Muscle layer of duodenum (tissue), 2 donors: ENCODE measurements at regions not wholly inside any gene's neighbourhood (a gene's known extent, or its start where the extent isn't known, plus 50 kb on each side); places are given as distances from the start of the nearest gene placed in this dataset.
A peak's percentile ranks its signal among the peaks of the same experiment; 100 is the strongest.

Source experiments
- H3K27ac ChIP-seq: one replicate; pipeline ENCODE4 v1.7.0; 2013; ENCODE audit warnings: mild to moderate bottlenecking, low read length
- H3K27me3 ChIP-seq: one replicate; pipeline ENCODE4 v1.7.0; 2013; ENCODE audit warnings: low read depth, mild to moderate bottlenecking, control low read depth, low read length
- H3K36me3 ChIP-seq, 2 donors: one replicate each; pipeline ENCODE4 v1.7.0; 2013; ENCODE audit warnings: low read length in 2 of 2, control low read depth in 1 of 2, mild to moderate bottlenecking in 1 of 2; ENCODE audit not compliant: insufficient read depth in 2 of 2, control insufficient read depth in 1 of 2
- H3K4me1 ChIP-seq, 2 donors: one replicate each; pipeline ENCODE4 v1.7.0; 2013; ENCODE audit warnings: low read length in 2 of 2, mild to moderate bottlenecking in 2 of 2, control low read depth in 1 of 2, moderate library complexity in 1 of 2; ENCODE audit not compliant: insufficient read depth in 2 of 2, control insufficient read depth in 1 of 2
- H3K4me3 ChIP-seq, 2 donors: one replicate each; pipeline ENCODE4 v1.7.0; 2013; ENCODE audit warnings: low read length in 2 of 2, low read depth in 1 of 2, mild to moderate bottlenecking in 1 of 2
- H3K9me3 ChIP-seq, 2 donors: one replicate each; pipeline ENCODE4 v1.7.0; 2013; ENCODE audit warnings: low read length in 2 of 2, control low read depth in 1 of 2, mild to moderate bottlenecking in 1 of 2; ENCODE audit not compliant: control insufficient read depth in 1 of 2
- donor health status: healthy.

GRCh38 chr3:102068736-102069135 is 219.4 kb downstream of the NFKBIZ start:
- Histone ChIP-seq H3K9me3 (no peaks in the 10 kb centered on the region), H3K36me3 (peaks cover 0 to 4% of the 10 kb centered on the region in 2 donors), H3K4me3 (no peak overlapping the region), H3K27ac (no peak overlapping the region), H3K27me3 (no peaks in the 10 kb centered on the region), H3K4me1 (no peaks in the 10 kb centered on the region)

- no peak overlapping the region for H3K27ac ChIP-seq
- peaks cover 0 to 4% of the 10 kb centered on the region in 2 donors for H3K36me3 ChIP-seq
Observed at GRCh38 chr3:102069211-102069662, 219.9 kb downstream of the NFKBIZ start.

GRCh38 chr3:102074946-102075345 is 225.6 kb downstream of the NFKBIZ start:
- H3K36me3 ChIP-seq, result no peaks in the 10 kb centered on the region
- no peaks in the 10 kb centered on the region for H3K27me3 ChIP-seq
- H3K4me1 ChIP-seq, result no peaks in the 10 kb centered on the region
- H3K27ac ChIP-seq, result no peak overlapping the region
- no peaks in the 10 kb centered on the region for H3K9me3 ChIP-seq
- H3K4me3 ChIP-seq, result no peak overlapping the region

More at GRCh38 chr3:102069211-102069662, 219.9 kb downstream of the NFKBIZ start:
- Histone ChIP-seq H3K27me3 (no peaks in the 10 kb centered on the region), H3K4me1 (no peaks in the 10 kb centered on the region), H3K4me3 (no peak overlapping the region), H3K9me3 (no peaks in the 10 kb centered on the region)

GRCh38 chr3:102078401-102078800 is 229.1 kb downstream of the NFKBIZ start:
- Histone ChIP-seq H3K27me3 (no peaks in the 10 kb centered on the region), H3K4me1 (no peaks in the 10 kb centered on the region), H3K4me3 (no peak overlapping the region), H3K9me3 (no peaks in the 10 kb centered on the region), H3K27ac (peak overlapping the region; percentile 18), H3K36me3 (no peaks in the 10 kb centered on the region)

GRCh38 chr3:102078854-102079808 is 229.8 kb downstream of the NFKBIZ start:
- Histone ChIP-seq H3K9me3 (no peaks in the 10 kb centered on the region), H3K27me3 (no peaks in the 10 kb centered on the region), H3K27ac (peak overlapping the region; percentile 18), H3K36me3 (no peaks in the 10 kb centered on the region), H3K4me1 (no peaks in the 10 kb centered on the region), H3K4me3 (no peak overlapping the region)

- Histone ChIP-seq H3K36me3 (no peaks in the 10 kb centered on the region), H3K4me3 (no peak overlapping the region), H3K9me3 (no peaks in the 10 kb centered on the region), H3K27ac (no peak overlapping the region), H3K4me1 (no peaks in the 10 kb centered on the region), H3K27me3 (no peaks in the 10 kb centered on the region)
Observed at GRCh38 chr3:102079809-102080197, 230.5 kb downstream of the NFKBIZ start.

GRCh38 chr3:102081572-102082289 is 232.4 kb downstream of the NFKBIZ start:
- Histone ChIP-seq H3K27me3 (no peaks in the 10 kb centered on the region), H3K36me3 (no peaks in the 10 kb centered on the region), H3K9me3 (no peaks in the 10 kb centered on the region), H3K4me1 (no peaks in the 10 kb centered on the region), H3K4me3 (no peak overlapping the region), H3K27ac (no peak overlapping the region)

- Histone ChIP-seq H3K27ac (no peak overlapping the region), H3K27me3 (no peaks in the 10 kb centered on the region), H3K36me3 (no peaks in the 10 kb centered on the region), H3K4me3 (no peak overlapping the region), H3K4me1 (no peaks in the 10 kb centered on the region), H3K9me3 (no peaks in the 10 kb centered on the region)
Observed at GRCh38 chr3:102083473-102083872, 234.2 kb downstream of the NFKBIZ start.

GRCh38 chr3:102084006-102084405 is 234.7 kb downstream of the NFKBIZ start:
- no peaks in the 10 kb centered on the region for H3K36me3 ChIP-seq
- no peaks in the 10 kb centered on the region for H3K4me1 ChIP-seq
- no peaks in the 10 kb centered on the region for H3K27me3 ChIP-seq
- no peak overlapping the region for H3K27ac ChIP-seq
- H3K9me3 ChIP-seq, result no peaks in the 10 kb centered on the region
- no peak overlapping the region for H3K4me3 ChIP-seq

GRCh38 chr3:102084704-102085103 is 235.4 kb downstream of the NFKBIZ start:
- no peaks in the 10 kb centered on the region for H3K4me1 ChIP-seq
- no peaks in the 10 kb centered on the region for H3K9me3 ChIP-seq
- H3K27ac ChIP-seq, result no peak overlapping the region
- H3K36me3 ChIP-seq, result no peaks in the 10 kb centered on the region
- no peaks in the 10 kb centered on the region for H3K27me3 ChIP-seq
- no peak overlapping the region for H3K4me3 ChIP-seq

- H3K36me3 ChIP-seq, result no peaks in the 10 kb centered on the region
- H3K27ac ChIP-seq, result no peak overlapping the region
- no peaks in the 10 kb centered on the region for H3K4me1 ChIP-seq
- H3K9me3 ChIP-seq, result no peaks in the 10 kb centered on the region
- H3K27me3 ChIP-seq, result no peaks in the 10 kb centered on the region
- no peak overlapping the region for H3K4me3 ChIP-seq
Observed at GRCh38 chr3:102085431-102086176, 236.3 kb downstream of the NFKBIZ start.
